AML-193 (cell line): ENCODE measurements at regions not wholly inside any gene's neighbourhood (a gene's known extent, or its start where the extent isn't known, plus 50 kb on each side); places are given as distances from the start of the nearest gene placed in this dataset.
A peak's percentile ranks its signal among the peaks of the same experiment; 100 is the strongest.
"Not testable (repeated sequence)": the region's sequence is repeated elsewhere in the genome, so short reads cannot be mapped to it uniquely, and the experiment has no call there.

Source experiments
- DNase-seq, 2 experiments: peaks; one replicate each; lab custom pipeline; 2025; lab: John Stamatoyannopoulos, UW

- DNase-seq = no peak
Observed at GRCh38 chr20:53748176-53748575, 154.5 kb upstream of the ZNF217 start.

- DNase-seq = no peak
Observed at GRCh38 chr20:53743607-53744260, 150.1 kb upstream of the ZNF217 start.

- no peak for DNase-seq
Observed at GRCh38 chr20:53742685-53743081, 149.0 kb upstream of the ZNF217 start.

- no peak for DNase-seq
Observed at GRCh38 chr20:53741726-53742028, 148.0 kb upstream of the ZNF217 start.

GRCh38 chr20:53739799-53740785 is 146.5 kb upstream of the ZNF217 start:
- peak; percentile 57 to 71 for DNase-seq

- DNase-seq = peak; percentile 16 to 18
Observed at GRCh38 chr20:53738945-53739798, 145.5 kb upstream of the ZNF217 start.

GRCh38 chr20:53738039-53738944 is 144.7 kb upstream of the ZNF217 start:
- DNase-seq = no peak

- no peak for DNase-seq
Observed at GRCh38 chr20:53737396-53738038, 143.9 kb upstream of the ZNF217 start.

- peak; percentile 44 to 68 for DNase-seq
Observed at GRCh38 chr20:53736757-53737395, 143.2 kb upstream of the ZNF217 start.

GRCh38 chr20:53736122-53736756 is 142.6 kb upstream of the ZNF217 start:
- DNase-seq = no peak

GRCh38 chr20:53735536-53736050 is 142.0 kb upstream of the ZNF217 start:
- peak; percentile 30 to 47 for DNase-seq

- no peak for DNase-seq
Observed at GRCh38 chr20:53734006-53734688, 140.5 kb upstream of the ZNF217 start.

GRCh38 chr20:53731595-53731994 is 138.0 kb upstream of the ZNF217 start:
- no peak for DNase-seq

GRCh38 chr20:53728359-53728758 is 134.7 kb upstream of the ZNF217 start:
- DNase-seq = no peak

- DNase-seq = not testable (repeated sequence)
Observed at GRCh38 chr20:53727239-53727638, 133.6 kb upstream of the ZNF217 start.

GRCh38 chr20:53725575-53725970 is 131.9 kb upstream of the ZNF217 start:
- no peak for DNase-seq

- DNase-seq = no peak
Observed at GRCh38 chr20:53723621-53724020, 130.0 kb upstream of the ZNF217 start.

GRCh38 chr20:53723045-53723444 is 129.4 kb upstream of the ZNF217 start:
- no peak for DNase-seq

GRCh38 chr20:53722515-53723036 is 128.9 kb upstream of the ZNF217 start:
- no peak for DNase-seq
